HG03571 (cell line): ENCODE measurements at regions not wholly inside any gene's neighbourhood (a gene's known extent, or its start where the extent isn't known, plus 50 kb on each side); places are given as distances from the start of the nearest gene placed in this dataset.

Experiments
- ATAC-seq: cut with Tn5 transposase; IDR thresholded peaks from one replicate; pipeline ENCODE4 v1.9.1; 2021; ENCODE audit not compliant: unreplicated experiment

- no peak for ATAC-seq
These were observed 127.6 kb upstream of the PKDCC start for GRCh38 chr2:41920181-41920580.

DNA sequence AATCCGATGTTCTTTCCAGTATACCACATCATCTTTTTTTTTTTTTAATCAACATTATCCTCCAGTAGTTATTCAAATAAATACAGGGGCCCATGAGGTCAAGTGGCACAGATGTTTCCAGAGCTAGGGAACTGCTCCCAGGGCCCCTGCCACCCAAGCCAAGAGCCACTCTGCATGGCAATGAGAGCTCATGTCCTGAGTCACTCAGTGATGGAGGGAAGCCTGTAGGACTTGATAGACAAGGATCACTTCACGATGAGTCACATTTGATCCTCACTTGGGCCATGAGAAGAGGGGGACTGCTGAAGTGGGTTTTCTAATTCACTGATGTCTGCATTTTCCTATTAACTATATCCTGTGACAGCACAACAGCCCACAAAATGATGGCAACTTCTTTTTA lies 127.0 kb upstream of the PKDCC start:
- no peak for ATAC-seq

GRCh38 chr2:41922177-41922576 lies 125.6 kb upstream of the PKDCC start:
- no peak for ATAC-seq

DNA sequence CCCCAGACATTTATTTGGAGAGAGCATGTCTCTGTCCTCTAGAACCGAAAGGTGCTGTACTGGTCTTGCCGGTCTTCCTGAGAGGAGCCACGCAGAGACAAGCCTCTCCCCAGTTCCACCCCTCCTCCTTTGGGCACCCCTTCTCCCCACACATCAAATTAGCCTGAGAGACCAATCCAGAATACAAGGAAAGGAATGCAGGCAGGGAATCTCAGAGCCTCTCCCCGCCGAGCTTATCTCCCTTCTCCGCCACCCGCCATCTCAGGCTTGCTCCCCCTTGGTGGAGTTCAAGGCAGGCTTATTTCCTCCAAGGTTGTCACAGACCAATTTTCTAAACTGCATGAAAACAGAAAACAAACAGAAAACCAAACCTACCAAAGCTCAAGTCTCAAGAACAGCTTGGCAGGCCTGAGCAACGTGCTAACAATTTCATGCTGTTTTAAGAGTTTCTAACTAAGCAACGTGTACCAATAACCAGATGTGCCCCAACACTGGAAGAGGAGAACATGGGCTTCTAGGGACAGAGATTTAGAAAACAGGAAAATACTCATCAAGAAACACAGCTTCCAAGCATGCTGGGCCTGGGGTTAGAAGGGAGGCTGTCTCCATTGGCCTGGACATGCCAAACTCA lies 124.5 kb upstream of the PKDCC start:
- no peak for ATAC-seq

DNA sequence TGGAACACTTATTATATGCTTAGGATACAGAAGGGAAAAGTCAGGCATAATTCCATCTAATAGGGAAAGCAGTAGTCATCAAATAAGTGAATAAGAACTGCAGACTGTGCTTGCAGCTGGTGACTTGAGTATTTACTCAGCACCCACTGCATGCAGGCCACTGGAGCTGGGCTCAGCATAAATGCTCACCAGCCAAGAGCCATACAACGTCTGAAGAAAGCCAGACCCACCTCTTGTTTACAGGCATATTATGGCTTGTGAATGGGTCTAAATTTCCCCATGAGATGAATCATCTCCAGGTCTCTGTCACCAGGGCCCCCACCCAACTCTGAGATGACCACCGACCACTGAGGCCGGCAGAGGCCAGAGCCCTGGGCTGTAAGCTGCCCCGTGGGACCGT lies 123.8 kb upstream of the PKDCC start:
- no peak for ATAC-seq

GRCh38 chr2:41924709-41925408 lies 123.0 kb upstream of the PKDCC start:
- ATAC-seq, result no peak

GRCh38 chr2:41925712-41926111 lies 122.1 kb upstream of the PKDCC start:
- ATAC-seq, result no peak

GRCh38 chr2:41926614-41927580 lies 120.9 kb upstream of the PKDCC start:
- no peak for ATAC-seq

GRCh38 chr2:41927581-41928264 lies 120.1 kb upstream of the PKDCC start:
- ATAC-seq, result no peak

- no peak for ATAC-seq
These were observed 119.3 kb upstream of the PKDCC start for GRCh38 chr2:41928526-41928925.

GRCh38 chr2:41930807-41931566 lies 116.8 kb upstream of the PKDCC start:
- ATAC-seq, result no peak

DNA sequence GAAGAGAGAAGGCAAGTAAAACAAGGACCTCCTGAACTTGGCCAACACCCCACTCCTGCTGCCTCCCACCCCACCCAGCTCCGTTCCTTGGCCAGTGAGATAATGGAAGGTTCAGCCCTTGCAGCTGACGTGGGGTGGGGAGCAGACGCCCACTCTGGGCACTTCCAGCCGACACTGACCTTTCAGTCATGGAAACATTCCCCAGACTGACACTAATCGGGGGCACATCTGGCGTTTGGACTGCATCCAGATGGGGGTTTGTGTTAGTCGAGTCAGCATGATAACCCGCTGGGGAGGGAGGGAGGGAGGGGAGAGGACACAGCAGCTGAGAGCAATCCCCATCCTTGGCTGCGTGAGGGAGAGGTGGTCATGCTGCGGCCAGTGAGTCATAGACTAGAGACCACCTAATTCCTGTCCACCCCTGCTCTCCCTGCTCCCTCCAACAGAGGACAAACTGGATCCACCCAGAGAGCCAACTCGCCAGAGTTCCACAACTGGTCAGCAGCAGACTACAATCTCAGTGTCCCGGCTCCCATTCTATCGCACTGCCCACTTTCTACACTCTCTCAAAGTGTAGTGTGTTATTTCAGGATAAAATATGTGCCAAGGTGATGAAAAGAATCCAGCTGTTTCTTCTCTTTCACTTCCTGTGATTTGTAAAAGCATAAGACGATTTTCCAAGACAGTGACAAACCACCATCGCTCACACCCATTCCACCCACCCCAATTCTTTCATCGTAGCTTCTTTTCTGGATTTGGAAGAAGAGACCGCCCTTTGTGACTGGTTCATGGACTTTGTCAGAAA lies 115.4 kb upstream of the PKDCC start:
- ATAC-seq, result no peak

DNA sequence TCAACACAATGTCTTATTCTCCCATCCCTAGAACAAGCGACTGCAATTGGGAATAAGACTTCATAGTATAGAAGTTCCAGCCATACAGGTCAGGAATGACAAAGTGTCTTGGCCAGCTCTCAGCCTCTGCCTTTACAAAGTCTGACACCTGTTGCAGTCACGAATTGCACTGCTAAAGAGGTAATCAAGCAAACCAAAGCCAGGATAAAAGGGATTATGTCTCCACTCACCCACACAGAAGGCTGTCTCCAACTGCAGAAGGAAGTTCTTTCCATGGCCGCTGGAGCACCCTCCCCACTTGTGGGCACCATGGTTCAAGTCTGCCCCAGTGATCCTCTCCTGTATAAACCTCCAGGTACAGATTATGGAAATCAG lies 114.8 kb upstream of the PKDCC start:
- no peak for ATAC-seq

GRCh38 chr2:41933585-41934320 lies 114.1 kb upstream of the PKDCC start:
- ATAC-seq, result no peak

GRCh38 chr2:41934329-41934958 lies 113.4 kb upstream of the PKDCC start:
- no peak for ATAC-seq

- no peak for ATAC-seq
These were observed 112.8 kb upstream of the PKDCC start for GRCh38 chr2:41935002-41935401.

GRCh38 chr2:41935825-41936224 lies 112.0 kb upstream of the PKDCC start:
- no peak for ATAC-seq

DNA sequence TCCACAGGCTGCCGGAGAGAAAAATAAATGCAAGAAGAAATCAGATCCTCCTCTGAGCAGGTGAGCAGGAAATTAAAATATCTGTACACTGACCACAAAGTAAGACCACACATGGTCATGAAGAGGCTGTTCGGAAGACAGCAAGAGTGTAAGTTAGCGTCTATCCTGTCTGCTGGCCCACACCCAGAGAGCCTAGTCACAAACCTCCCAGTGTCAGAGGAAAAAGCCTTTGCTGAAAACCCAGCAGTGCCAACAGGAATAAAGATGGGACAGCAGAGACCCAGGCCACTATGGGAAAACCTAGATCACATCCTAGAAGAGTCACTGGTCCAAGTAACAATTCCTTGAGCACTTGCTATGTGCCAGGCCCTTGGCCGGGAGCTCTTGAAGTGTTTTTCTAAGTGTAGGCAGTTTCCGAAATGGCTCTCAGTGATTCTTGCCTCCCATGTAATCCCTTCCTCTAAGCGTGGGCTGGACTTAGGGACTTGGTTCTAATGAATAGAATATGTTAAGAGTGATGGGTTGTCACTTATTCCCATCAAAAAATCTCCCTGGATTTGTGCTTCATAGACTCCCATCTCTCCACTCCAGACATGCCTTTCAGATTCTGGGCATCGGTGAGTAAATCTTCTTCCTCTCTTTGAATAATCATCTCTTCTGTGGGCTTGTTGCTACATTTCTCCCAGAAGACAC lies 110.9 kb upstream of the PKDCC start:
- ATAC-seq, result no peak
